ENCODE measurements at regions not wholly inside any gene's neighbourhood (a gene's known extent, or its start where the extent isn't known, plus 50 kb on each side); places are given as distances from the start of the nearest gene placed in this dataset.

- no peaks in the 10 kb centered on the region for H3K79me2 ChIP-seq (ENCODE audit: insufficient read depth, low read depth)
- no peaks in the 10 kb centered on the region for H3K36me3 ChIP-seq (ENCODE audit: insufficient read depth)
- no peaks in the 10 kb centered on the region for H3K4me1 ChIP-seq (ENCODE audit: low read depth, poor library complexity, severe bottlenecking)
- no peak for TF ChIP-seq CTCF (conservative IDR thresholded peaks at IDR 0.05; ENCODE audit: low read depth, low read length)
- H3K9ac ChIP-seq = no peak overlapping the region
- no peak overlapping the region for H3K4me3 ChIP-seq (IDR thresholded peaks at IDR 0.05; ENCODE audit: insufficient read depth, low read depth, low read length)
- H2AFZ ChIP-seq (ENCODE audit: low read depth) = no peak overlapping the region
- no peaks in the 10 kb centered on the region for H4K20me1 ChIP-seq (ENCODE audit: insufficient read depth)
- H3K27me3 ChIP-seq (ENCODE audit: insufficient read depth, low read depth) = no peaks in the 10 kb centered on the region
- no peak overlapping the region for H3K4me2 ChIP-seq
- H3K27ac ChIP-seq = no peak overlapping the region
Observed at GRCh38 chr16:66277311-66278070, 89.0 kb upstream of the CDH5 start.

- H3K4me3 ChIP-seq (IDR thresholded peaks at IDR 0.05; ENCODE audit: insufficient read depth, low read depth, low read length) = no peak overlapping the region
- H3K4me1 ChIP-seq (ENCODE audit: low read depth, poor library complexity, severe bottlenecking) = no peaks in the 10 kb centered on the region
- H2AFZ ChIP-seq (ENCODE audit: low read depth) = no peak overlapping the region
- H3K27me3 ChIP-seq (ENCODE audit: insufficient read depth, low read depth) = no peaks in the 10 kb centered on the region
- no peaks in the 10 kb centered on the region for H3K36me3 ChIP-seq (ENCODE audit: insufficient read depth)
- H3K9ac ChIP-seq = no peak overlapping the region
- H3K4me2 ChIP-seq = no peak overlapping the region
- H3K27ac ChIP-seq = no peak overlapping the region
- peak; percentile 78 for TF ChIP-seq CTCF (conservative IDR thresholded peaks at IDR 0.05; ENCODE audit: low read depth, low read length)
- H4K20me1 ChIP-seq (ENCODE audit: insufficient read depth) = no peaks in the 10 kb centered on the region
- no peaks in the 10 kb centered on the region for H3K79me2 ChIP-seq (ENCODE audit: insufficient read depth, low read depth)
Observed at GRCh38 chr16:66275775-66276428, 90.6 kb upstream of the CDH5 start.

GRCh38 chr16:66274335-66275110 is 92.0 kb upstream of the CDH5 start:
- H3K36me3 ChIP-seq (ENCODE audit: insufficient read depth) = no peaks in the 10 kb centered on the region
- no peak overlapping the region for H3K27ac ChIP-seq
- H3K4me2 ChIP-seq = no peak overlapping the region
- H3K4me1 ChIP-seq (ENCODE audit: low read depth, poor library complexity, severe bottlenecking) = no peaks in the 10 kb centered on the region
- H3K9ac ChIP-seq = no peak overlapping the region
- no peak overlapping the region for H2AFZ ChIP-seq (ENCODE audit: low read depth)
- H3K4me3 ChIP-seq (IDR thresholded peaks at IDR 0.05; ENCODE audit: insufficient read depth, low read depth, low read length) = no peak overlapping the region
- no peaks in the 10 kb centered on the region for H3K79me2 ChIP-seq (ENCODE audit: insufficient read depth, low read depth)
- H3K27me3 ChIP-seq (ENCODE audit: insufficient read depth, low read depth) = no peaks in the 10 kb centered on the region
- peak; percentile 60 for TF ChIP-seq CTCF (conservative IDR thresholded peaks at IDR 0.05; ENCODE audit: low read depth, low read length)
- H4K20me1 ChIP-seq (ENCODE audit: insufficient read depth) = no peaks in the 10 kb centered on the region

GRCh38 chr16:66273644-66274334 is 92.7 kb upstream of the CDH5 start:
- no peak overlapping the region for H3K4me3 ChIP-seq (IDR thresholded peaks at IDR 0.05; ENCODE audit: insufficient read depth, low read depth, low read length)
- H3K79me2 ChIP-seq (ENCODE audit: insufficient read depth, low read depth) = no peaks in the 10 kb centered on the region
- H3K27ac ChIP-seq = no peak overlapping the region
- H2AFZ ChIP-seq (ENCODE audit: low read depth) = no peak overlapping the region
- H4K20me1 ChIP-seq (ENCODE audit: insufficient read depth) = no peaks in the 10 kb centered on the region
- TF ChIP-seq CTCF (conservative IDR thresholded peaks at IDR 0.05; ENCODE audit: low read depth, low read length) = no peak
- H3K4me1 ChIP-seq (ENCODE audit: low read depth, poor library complexity, severe bottlenecking) = no peaks in the 10 kb centered on the region
- no peak overlapping the region for H3K4me2 ChIP-seq
- H3K9ac ChIP-seq = no peak overlapping the region
- H3K36me3 ChIP-seq (ENCODE audit: insufficient read depth) = no peaks in the 10 kb centered on the region
- no peaks in the 10 kb centered on the region for H3K27me3 ChIP-seq (ENCODE audit: insufficient read depth, low read depth)
